HEK293 (cell line): ENCODE measurements at regions not wholly inside any gene's neighbourhood (a gene's known extent, or its start where the extent isn't known, plus 50 kb on each side); places are given as distances from the start of the nearest gene placed in this dataset.

Source experiments
- CTCF ChIA-PET: fragments of 350-600 bp; formaldehyde crosslinking; extraction: SDS; loops from one replicate; lab custom pipeline; 2021; ENCODE audit warnings: antibody characterized with exemption; lab: Yijun Ruan, JAX
- POLR2A ChIA-PET: fragments of 300-600 bp; formaldehyde crosslinking; extraction: SDS; loops from one replicate; lab custom pipeline; 2020; ENCODE audit warnings: antibody characterized with exemption, inconsistent platforms; lab: Yijun Ruan, JAX
- H3K27ac ChIP-seq: fragments of 200-500 bp; sonication (Bioruptor generic); 2 replicates; pipeline ENCODE4 v1.5.1; 2014; ENCODE audit warnings: low read depth, low read length, control low read depth, inconsistent platforms; ENCODE audit errors: extremely low read depth
- H3K36me3 ChIP-seq, 2 experiments: fragments of 200-500 bp in 1 of 2; sonication (Bioruptor generic) in 1 of 2; 1 replicate in 1 of 2; 2 replicates in 1 of 2; pipeline ENCODE4 v1.5.1; 2014 to 2017; ENCODE audit warnings: inconsistent platforms in 2 of 2, low read length in 2 of 2; ENCODE audit not compliant: control insufficient read depth in 2 of 2, insufficient read depth in 1 of 2
- H3K4me1 ChIP-seq: fragments of 200-500 bp; sonication (Bioruptor generic); 2 replicates; pipeline ENCODE4 v1.5.1; 2014; ENCODE audit warnings: mild to moderate bottlenecking, low read length, inconsistent platforms; ENCODE audit not compliant: control insufficient read depth, insufficient read depth
- H3K4me3 ChIP-seq: 2 replicates; pipeline ENCODE4 v1.5.1; 2011; ENCODE audit warnings: low read depth, mild to moderate bottlenecking, control low read depth, low read length, moderate library complexity
- H3K9me3 ChIP-seq: fragments of 200-500 bp; sonication (Bioruptor generic); 2 replicates; pipeline ENCODE4 v1.5.1; 2014; ENCODE audit warnings: low read depth, low read length, inconsistent platforms; ENCODE audit not compliant: control insufficient read depth, insufficient read depth
- BCL11A ChIP-seq: fragments of 450-650 bp; formaldehyde crosslinking; IDR thresholded peaks from 2 replicates; pipeline ENCODE4 v1.5.1; 2016; ENCODE audit warnings: low read depth, missing biosample characterization, missing genetic modification characterization
- GLI2 ChIP-seq: fragments of 450-650 bp; formaldehyde crosslinking; IDR thresholded peaks from 2 replicates; pipeline ENCODE4; 2017; ENCODE audit warnings: missing biosample characterization, missing genetic modification characterization, low read depth, borderline replicate concordance
- KLF7 ChIP-seq: fragments of 450-650 bp; formaldehyde crosslinking; IDR thresholded peaks from 2 replicates; pipeline ENCODE4 v1.5.1; 2016; ENCODE audit warnings: missing biosample characterization, missing genetic modification characterization, borderline replicate concordance
- ZBTB21 ChIP-seq: fragments of 450-650 bp; formaldehyde crosslinking; IDR thresholded peaks from 2 replicates; pipeline ENCODE4 v1.5.1; 2017; ENCODE audit warnings: missing biosample characterization, missing genetic modification characterization
- ZBTB7A ChIP-seq: fragments of 450-650 bp; formaldehyde crosslinking; IDR thresholded peaks from 2 replicates; pipeline ENCODE4 v1.5.1; 2016; ENCODE audit warnings: low read depth, missing biosample characterization, missing genetic modification characterization
- ZNF112 ChIP-seq: fragments of 450-650 bp; formaldehyde crosslinking; IDR thresholded peaks from 2 replicates; pipeline ENCODE4 v1.5.0; 2017; ENCODE audit warnings: missing biosample characterization, missing genetic modification characterization
- ZNF114 ChIP-seq: fragments of 450-650 bp; formaldehyde crosslinking; IDR thresholded peaks from 2 replicates; pipeline ENCODE4 v1.5.0; 2017; ENCODE audit warnings: missing biosample characterization, missing genetic modification characterization
- ZNF121 ChIP-seq: fragments of 450-650 bp; formaldehyde crosslinking; IDR thresholded peaks from 2 replicates; pipeline ENCODE4 v1.5.1; 2016; ENCODE audit warnings: missing biosample characterization, missing genetic modification characterization
- ZNF175 ChIP-seq: fragments of 450-650 bp; formaldehyde crosslinking; IDR thresholded peaks from 2 replicates; pipeline ENCODE4 v1.5.1; 2016; ENCODE audit warnings: missing biosample characterization, missing genetic modification characterization
- ZNF350 ChIP-seq: fragments of 450-650 bp; formaldehyde crosslinking; IDR thresholded peaks from 2 replicates; pipeline ENCODE4 v1.5.0; 2017; ENCODE audit warnings: missing biosample characterization, mild to moderate bottlenecking, missing genetic modification characterization
- ZNF548 ChIP-seq: fragments of 450-650 bp; formaldehyde crosslinking; IDR thresholded peaks from 2 replicates; pipeline ENCODE4 v1.5.1; 2016; ENCODE audit warnings: missing biosample characterization, missing genetic modification characterization
- ZNF549 ChIP-seq: fragments of 450-650 bp; IDR thresholded peaks from 2 replicates; pipeline ENCODE4 v1.5.1; 2018; ENCODE audit warnings: missing biosample characterization, missing genetic modification characterization, mild to moderate bottlenecking, inconsistent platforms, moderate library complexity
- ZNF621 ChIP-seq: fragments of 450-650 bp; formaldehyde crosslinking; IDR thresholded peaks from 2 replicates; pipeline ENCODE4 v1.5.1; 2017; ENCODE audit warnings: missing biosample characterization, missing genetic modification characterization
- ZNF654 ChIP-seq: fragments of 450-650 bp; formaldehyde crosslinking; IDR thresholded peaks from 2 replicates; pipeline ENCODE4 v1.5.1; 2016; ENCODE audit warnings: low read depth, missing biosample characterization, missing genetic modification characterization
- ZNF701 ChIP-seq: fragments of 450-650 bp; formaldehyde crosslinking; IDR thresholded peaks from 2 replicates; pipeline ENCODE4 v1.5.1; 2016; ENCODE audit warnings: missing biosample characterization, missing genetic modification characterization
- ZNF785 ChIP-seq: fragments of 450-650 bp; formaldehyde crosslinking; IDR thresholded peaks from 2 replicates; pipeline ENCODE4 v1.5.1; 2016; ENCODE audit warnings: missing biosample characterization, missing genetic modification characterization
- TF ChIP-seq, protein P1 (sequence below): sonication (generic); formaldehyde crosslinking; IDR thresholded peaks from 2 replicates; pipeline ENCODE4 v1.8.1; 2022; ENCODE audit warnings: mild to moderate bottlenecking, moderate library complexity, missing genetic modification reagents
- TF ChIP-seq, protein P2 (sequence below): fragments of 450-650 bp; formaldehyde crosslinking; IDR thresholded peaks from 2 replicates; pipeline ENCODE4 v1.5.1; 2016; ENCODE audit warnings: missing biosample characterization, missing genetic modification characterization
- TF ChIP-seq, protein P3 (sequence below): fragments of 450-650 bp; formaldehyde crosslinking; IDR thresholded peaks from 2 replicates; pipeline ENCODE4 v1.5.1; 2016; ENCODE audit warnings: missing biosample characterization, missing genetic modification characterization
- TF ChIP-seq, protein P4 (sequence below): fragments of 450-650 bp; formaldehyde crosslinking; IDR thresholded peaks from 2 replicates; pipeline ENCODE4 v1.5.1; 2017; ENCODE audit warnings: missing biosample characterization, missing genetic modification characterization

DNA sequence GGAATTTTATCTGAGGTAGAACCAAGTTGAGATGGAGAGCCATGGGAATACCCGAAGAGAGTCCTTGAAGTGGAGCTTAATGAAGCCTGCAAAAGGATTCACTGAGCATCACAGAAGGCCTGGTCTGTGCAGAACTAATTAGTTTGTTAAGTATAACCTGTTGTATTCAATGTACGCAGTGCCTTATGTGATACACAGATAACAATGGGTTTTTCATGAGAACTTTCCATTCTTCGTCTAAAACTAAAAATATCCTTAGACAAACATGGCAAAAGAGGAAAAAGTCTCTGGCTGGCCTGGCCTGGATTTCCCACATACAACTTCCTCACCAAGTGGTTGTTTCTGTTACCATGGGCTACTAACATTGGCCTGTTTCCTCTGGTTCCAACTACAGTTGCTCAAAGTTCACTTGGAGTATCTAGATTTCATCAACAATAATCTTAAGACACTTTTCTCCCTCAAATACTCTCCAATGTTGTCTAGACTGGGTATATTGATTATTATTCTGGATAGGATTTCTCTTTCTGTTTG, 237.6 kb upstream of the ZNF462 start:
- Histone ChIP-seq H3K4me3 (no peak overlapping the region), H3K27ac (no peak overlapping the region), H3K9me3 (no peaks in the 10 kb centered on the region), H3K36me3 (no peaks in the 10 kb centered on the region), H3K4me1 (no peaks in the 10 kb centered on the region)
- CTCF ChIA-PET, result interaction anchor here (0.6 kb wide), 1 partner anchor 526 kb away, joined by 3 read pairs; no protein-coding TSS in a partner anchor
- TF ChIP-seq ZNF114, result no peak
- TF ChIP-seq, protein P1, sequence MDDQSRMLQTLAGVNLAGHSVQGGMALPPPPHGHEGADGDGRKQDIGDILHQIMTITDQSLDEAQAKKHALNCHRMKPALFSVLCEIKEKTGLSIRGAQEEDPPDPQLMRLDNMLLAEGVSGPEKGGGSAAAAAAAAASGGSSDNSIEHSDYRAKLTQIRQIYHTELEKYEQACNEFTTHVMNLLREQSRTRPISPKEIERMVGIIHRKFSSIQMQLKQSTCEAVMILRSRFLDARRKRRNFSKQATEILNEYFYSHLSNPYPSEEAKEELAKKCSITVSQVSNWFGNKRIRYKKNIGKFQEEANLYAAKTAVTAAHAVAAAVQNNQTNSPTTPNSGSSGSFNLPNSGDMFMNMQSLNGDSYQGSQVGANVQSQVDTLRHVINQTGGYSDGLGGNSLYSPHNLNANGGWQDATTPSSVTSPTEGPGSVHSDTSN, result no peak
- TF ChIP-seq ZBTB21 (tag by site-specific recombination), result no peak
- no peak for TF ChIP-seq ZNF549 (tag by site-specific recombination)
- POLR2A ChIA-PET, result no interaction called here

DNA sequence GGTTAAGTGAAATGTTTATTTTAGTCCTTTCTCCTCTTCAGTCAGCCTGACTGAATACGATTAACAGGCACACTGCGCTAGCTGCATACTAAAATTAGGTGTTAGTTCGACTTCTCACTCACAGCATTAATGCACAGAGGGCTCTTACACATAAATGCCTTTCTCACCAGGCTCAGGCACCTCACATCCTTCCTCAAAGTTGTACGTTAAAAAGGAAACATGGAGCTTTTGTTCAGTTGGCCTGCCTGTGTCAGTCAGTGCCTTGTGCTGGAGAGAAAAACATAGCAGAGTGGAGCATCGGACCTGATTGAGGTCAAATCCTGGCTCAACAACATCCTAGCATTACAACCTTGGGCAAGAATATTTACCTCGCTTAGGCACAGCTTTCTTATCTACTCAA, 236.0 kb upstream of the ZNF462 start:
- TF ChIP-seq, protein P1, result no peak
- TF ChIP-seq ZNF175 (tag by site-specific recombination) (no peak), ZNF112 (no peak), ZNF121 (tag by site-specific recombination) (no peak), ZNF785 (tag by site-specific recombination) (no peak), ZBTB7A (tag by site-specific recombination) (no peak), ZNF701 (no peak), BCL11A (tag by site-specific recombination) (no peak), ZNF654 (tag by site-specific recombination) (no peak), GLI2 (no peak), ZNF548 (tag by site-specific recombination) (no peak), ZNF621 (tag by site-specific recombination) (no peak), ZNF350 (no peak), KLF7 (tag by site-specific recombination) (no peak)
- TF ChIP-seq, protein P2, sequence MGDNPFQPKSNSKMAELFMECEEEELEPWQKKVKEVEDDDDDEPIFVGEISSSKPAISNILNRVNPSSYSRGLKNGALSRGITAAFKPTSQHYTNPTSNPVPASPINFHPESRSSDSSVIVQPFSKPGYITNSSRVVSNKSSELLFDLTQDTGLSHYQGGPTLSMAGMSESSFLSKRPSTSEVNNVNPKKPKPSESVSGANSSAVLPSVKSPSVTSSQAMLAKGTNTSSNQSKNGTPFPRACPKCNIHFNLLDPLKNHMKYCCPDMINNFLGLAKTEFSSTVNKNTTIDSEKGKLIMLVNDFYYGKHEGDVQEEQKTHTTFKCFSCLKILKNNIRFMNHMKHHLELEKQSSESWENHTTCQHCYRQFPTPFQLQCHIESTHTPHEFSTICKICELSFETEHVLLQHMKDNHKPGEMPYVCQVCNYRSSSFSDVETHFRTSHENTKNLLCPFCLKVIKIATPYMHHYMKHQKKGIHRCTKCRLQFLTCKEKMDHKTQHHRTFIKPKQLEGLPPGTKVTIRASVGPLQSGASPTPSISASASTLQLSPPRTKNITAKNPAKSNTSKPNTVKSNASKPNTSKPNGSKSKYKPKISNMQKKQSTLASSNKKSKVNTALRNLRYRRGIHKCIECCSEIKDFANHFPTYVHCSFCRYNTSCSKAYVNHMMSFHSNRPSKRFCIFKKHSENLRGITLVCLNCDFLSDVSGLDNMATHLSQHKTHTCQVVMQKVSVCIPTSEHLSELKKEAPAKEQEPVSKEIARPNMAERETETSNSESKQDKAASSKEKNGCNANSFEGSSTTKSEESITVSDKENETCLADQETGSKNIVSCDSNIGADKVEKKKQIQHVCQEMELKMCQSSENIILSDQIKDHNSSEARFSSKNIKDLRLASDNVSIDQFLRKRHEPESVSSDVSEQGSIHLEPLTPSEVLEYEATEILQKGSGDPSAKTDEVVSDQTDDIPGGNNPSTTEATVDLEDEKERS, result no peak
- TF ChIP-seq, protein P3, sequence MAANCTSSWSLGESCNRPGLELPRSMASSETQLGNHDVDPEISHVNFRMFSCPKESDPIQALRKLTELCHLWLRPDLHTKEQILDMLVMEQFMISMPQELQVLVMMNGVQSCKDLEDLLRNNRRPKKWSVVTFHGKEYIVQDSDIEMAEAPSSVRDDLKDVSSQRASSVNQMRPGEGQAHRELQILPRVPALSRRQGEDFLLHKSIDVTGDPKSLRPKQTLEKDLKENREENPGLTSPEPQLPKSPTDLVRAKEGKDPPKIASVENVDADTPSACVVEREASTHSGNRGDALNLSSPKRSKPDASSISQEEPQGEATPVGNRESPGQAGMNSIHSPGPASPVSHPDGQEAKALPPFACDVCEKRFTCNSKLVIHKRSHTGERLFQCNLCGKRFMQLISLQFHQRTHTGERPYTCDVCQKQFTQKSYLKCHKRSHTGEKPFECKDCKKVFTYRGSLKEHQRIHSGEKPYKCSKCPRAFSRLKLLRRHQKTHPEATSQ (tag by site-specific recombination), result no peak
- TF ChIP-seq, protein P4, sequence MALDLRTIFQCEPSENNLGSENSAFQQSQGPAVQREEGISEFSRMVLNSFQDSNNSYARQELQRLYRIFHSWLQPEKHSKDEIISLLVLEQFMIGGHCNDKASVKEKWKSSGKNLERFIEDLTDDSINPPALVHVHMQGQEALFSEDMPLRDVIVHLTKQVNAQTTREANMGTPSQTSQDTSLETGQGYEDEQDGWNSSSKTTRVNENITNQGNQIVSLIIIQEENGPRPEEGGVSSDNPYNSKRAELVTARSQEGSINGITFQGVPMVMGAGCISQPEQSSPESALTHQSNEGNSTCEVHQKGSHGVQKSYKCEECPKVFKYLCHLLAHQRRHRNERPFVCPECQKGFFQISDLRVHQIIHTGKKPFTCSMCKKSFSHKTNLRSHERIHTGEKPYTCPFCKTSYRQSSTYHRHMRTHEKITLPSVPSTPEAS (tag by site-specific recombination), result no peak
- TF ChIP-seq, all 188 proteins: peak for 0
- POLR2A ChIA-PET, result no interaction called here
- Histone ChIP-seq H3K9me3 (no peaks in the 10 kb centered on the region), H3K36me3 (no peaks in the 10 kb centered on the region), H3K4me1 (no peaks in the 10 kb centered on the region), H3K27ac (no peak overlapping the region), H3K4me3 (no peak overlapping the region)
- CTCF ChIA-PET, result interaction anchor here (0.6 kb wide), 1 partner anchor 450 kb away, joined by 5 read pairs; no protein-coding TSS in a partner anchor
